NT2/D1 (cell line): ENCODE measurements at regions not wholly inside any gene's neighbourhood (a gene's known extent, or its start where the extent isn't known, plus 50 kb on each side); places are given as distances from the start of the nearest gene placed in this dataset.
"Not testable (repeated sequence)": the region's sequence is repeated elsewhere in the genome, so short reads cannot be mapped to it uniquely, and the experiment has no call there.

ENCODE experiments used
- DNase-seq: peaks from one replicate; pipeline ENCODE4 v3.0.0-alpha.2; 2011; ENCODE audit warnings: low read depth, low spot score
- H3K27me3 ChIP-seq: 2 replicates; pipeline ENCODE4 v1.6.0; 2011; ENCODE audit warnings: mild to moderate bottlenecking; ENCODE audit not compliant: insufficient read length, insufficient read depth
- H3K36me3 ChIP-seq: 2 replicates; pipeline ENCODE4 v1.6.1; 2011; ENCODE audit warnings: mild to moderate bottlenecking, low read length, mixed read lengths; ENCODE audit not compliant: insufficient read depth, insufficient read length
- H3K4me1 ChIP-seq: 2 replicates; pipeline ENCODE4 v1.5.1; 2011; ENCODE audit not compliant: insufficient read depth, insufficient read length
- H3K4me3 ChIP-seq: 2 replicates; pipeline ENCODE4 v1.5.1; 2011; ENCODE audit warnings: low read depth; ENCODE audit not compliant: insufficient read length
- H3K9ac ChIP-seq: 2 replicates; pipeline ENCODE4 v1.6.0; 2011; ENCODE audit warnings: low read depth; ENCODE audit not compliant: insufficient read length
- H3K9me3 ChIP-seq: 2 replicates; pipeline ENCODE4 v1.5.1; 2011; ENCODE audit warnings: mild to moderate bottlenecking, low read length; ENCODE audit not compliant: insufficient read depth
- SUZ12 ChIP-seq: IDR thresholded peaks from 2 replicates; pipeline ENCODE4 v1.6.1; 2011; ENCODE audit not compliant: insufficient read length, insufficient read depth; ENCODE audit errors: extremely low read depth
- YY1 ChIP-seq: IDR thresholded peaks from 2 replicates; pipeline ENCODE4 v1.6.1; 2011; ENCODE audit not compliant: insufficient read length, insufficient read depth
- ZNF274 ChIP-seq: IDR thresholded peaks from 2 replicates; pipeline ENCODE4 v1.6.1; 2011; ENCODE audit warnings: mild to moderate bottlenecking, low read depth, low read length

DNA sequence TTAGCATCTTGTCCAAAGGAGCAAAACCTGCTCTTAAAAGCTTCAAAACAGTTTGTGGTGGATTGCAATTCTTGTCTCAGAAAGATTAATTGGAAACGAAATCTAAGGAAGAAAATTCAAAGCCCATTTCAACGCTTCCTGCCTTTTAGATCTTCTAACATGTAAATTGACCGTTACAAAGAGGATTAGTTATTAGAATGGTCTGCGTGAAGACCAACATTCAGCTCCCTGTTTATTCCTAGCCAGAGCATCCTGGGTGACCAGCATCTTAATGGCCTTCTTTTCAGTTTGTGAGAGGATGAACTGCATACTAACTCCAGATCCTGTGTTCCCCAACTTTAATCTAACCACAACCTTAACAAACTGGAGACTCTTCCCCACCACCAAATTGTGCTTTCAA is 109.9 kb upstream of the SLC1A3 start:
- Histone ChIP-seq H3K9me3 (no peaks in the 10 kb centered on the region), H3K27me3 (no peaks in the 10 kb centered on the region), H3K36me3 (no peaks in the 10 kb centered on the region), H3K4me1 (no peaks in the 10 kb centered on the region), H3K4me3 (no peak overlapping the region), H3K9ac (no peak overlapping the region)
- TF ChIP-seq ZNF274 (no peak), SUZ12 (no peak), YY1 (no peak)
- DNase-seq = no peak

DNA sequence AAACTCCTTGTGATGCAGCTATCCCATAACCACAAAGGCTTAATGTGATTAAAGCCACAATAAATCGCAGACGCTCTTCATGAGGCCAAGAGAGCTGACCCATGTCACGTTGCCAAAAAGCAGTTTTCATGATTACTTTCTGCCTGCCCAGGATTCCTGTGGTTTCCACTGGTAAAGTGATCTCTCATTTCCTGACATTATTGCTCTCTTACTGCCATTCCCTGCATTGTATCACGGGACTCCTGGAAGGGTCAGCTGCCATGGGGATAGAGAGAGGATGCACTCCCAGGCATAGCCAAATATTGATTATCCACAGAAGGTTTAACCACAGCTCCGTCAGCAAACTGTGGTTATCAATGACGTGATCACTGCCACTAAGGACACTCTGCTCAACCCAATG is 103.8 kb upstream of the SLC1A3 start:
- no peak overlapping the region for H3K4me3 ChIP-seq
- H3K9me3 ChIP-seq = no peaks in the 10 kb centered on the region
- no peaks in the 10 kb centered on the region for H3K36me3 ChIP-seq
- H3K4me1 ChIP-seq = no peaks in the 10 kb centered on the region
- TF ChIP-seq SUZ12 (no peak), YY1 (no peak), ZNF274 (no peak)
- H3K27me3 ChIP-seq = no peaks in the 10 kb centered on the region
- H3K9ac ChIP-seq = no peak overlapping the region
- no peak for DNase-seq

DNA sequence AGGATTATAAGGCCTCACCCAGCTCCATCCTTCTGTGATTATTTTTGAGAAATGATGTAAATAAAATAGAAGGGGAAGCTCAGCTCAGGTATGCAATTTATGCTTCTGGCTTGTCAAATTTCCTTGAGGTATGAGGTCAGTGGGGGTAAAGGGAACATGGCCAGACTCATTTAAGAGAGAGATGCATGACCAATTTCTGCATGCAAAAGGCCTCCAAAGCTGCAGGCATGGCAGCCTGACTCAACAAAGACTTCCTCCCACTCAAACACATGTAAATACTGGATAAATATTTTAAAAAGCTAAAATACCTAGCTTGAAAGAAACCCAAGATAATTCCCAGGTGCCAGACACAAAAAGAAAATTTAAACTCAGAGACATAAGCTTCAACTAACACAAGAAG is 101.4 kb upstream of the SLC1A3 start:
- no peaks in the 10 kb centered on the region for H3K36me3 ChIP-seq
- no peaks in the 10 kb centered on the region for H3K9me3 ChIP-seq
- no peaks in the 10 kb centered on the region for H3K27me3 ChIP-seq
- H3K4me1 ChIP-seq = peaks cover 2% of the 10 kb centered on the region
- H3K9ac ChIP-seq = no peak overlapping the region
- DNase-seq = no peak
- TF ChIP-seq ZNF274 = no peak
- TF ChIP-seq YY1 = no peak
- H3K4me3 ChIP-seq = no peak overlapping the region

DNA sequence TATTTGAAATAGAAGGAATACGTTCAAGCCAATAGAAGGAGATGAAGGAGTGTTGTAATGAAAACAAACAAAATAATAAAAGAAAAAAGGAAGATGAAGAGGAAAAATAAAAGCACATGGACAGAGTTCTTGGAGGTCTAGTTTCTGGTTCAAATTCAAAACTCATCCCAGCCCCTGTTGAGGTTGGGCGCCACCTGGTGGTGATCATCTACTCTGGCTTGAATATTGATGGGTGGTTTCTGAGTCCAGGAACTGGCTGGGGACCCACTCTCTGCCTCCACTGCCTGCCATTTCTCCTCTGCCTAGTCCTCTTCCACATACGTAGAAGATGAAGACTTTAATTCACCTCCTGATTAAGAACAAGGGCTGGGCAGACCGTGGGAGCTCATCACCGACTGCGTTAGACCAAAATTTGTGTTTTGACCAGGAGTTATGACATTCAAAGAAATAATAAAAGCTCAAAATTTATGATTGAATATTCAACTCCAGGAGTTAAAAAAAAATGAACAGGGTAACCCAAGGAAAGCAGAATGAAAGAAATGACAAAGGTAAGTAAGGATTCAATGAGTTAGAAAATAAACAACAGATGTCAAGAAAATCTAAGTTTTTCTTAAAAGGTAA is 99.0 kb upstream of the SLC1A3 start:
- Histone ChIP-seq H3K4me3 (no peak overlapping the region), H3K4me1 (peaks cover 2% of the 10 kb centered on the region), H3K27me3 (no peaks in the 10 kb centered on the region), H3K36me3 (no peaks in the 10 kb centered on the region), H3K9me3 (no peaks in the 10 kb centered on the region), H3K9ac (no peak overlapping the region)
- DNase-seq = peak; percentile 39
- no peak for TF ChIP-seq SUZ12
- TF ChIP-seq ZNF274 = no peak
- no peak for TF ChIP-seq YY1

DNA sequence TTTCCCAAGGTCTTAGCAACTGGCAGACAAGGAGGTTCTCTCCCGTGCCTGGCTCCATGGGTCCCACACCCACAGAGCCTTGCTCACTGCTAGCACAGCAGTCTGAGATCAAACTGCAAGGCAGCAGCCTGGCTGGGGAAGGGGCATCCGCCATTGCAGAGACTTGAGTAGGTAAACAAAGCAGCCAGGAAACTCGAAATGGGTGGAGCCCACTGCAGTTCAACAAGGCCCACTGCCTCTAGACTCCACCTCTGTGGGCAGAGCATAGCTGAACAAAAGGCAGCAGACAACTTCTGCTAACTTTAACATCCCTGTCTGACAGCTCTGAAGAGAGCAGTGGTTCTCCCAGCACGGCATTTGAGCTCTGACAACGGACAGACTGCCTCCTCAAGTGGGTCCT is 98.1 kb upstream of the SLC1A3 start:
- H3K36me3 ChIP-seq, H3K9ac ChIP-seq, H3K9me3 ChIP-seq, H3K27me3 ChIP-seq, DNase-seq, H3K4me3 ChIP-seq, H3K4me1 ChIP-seq: not testable (repeated sequence)

DNA sequence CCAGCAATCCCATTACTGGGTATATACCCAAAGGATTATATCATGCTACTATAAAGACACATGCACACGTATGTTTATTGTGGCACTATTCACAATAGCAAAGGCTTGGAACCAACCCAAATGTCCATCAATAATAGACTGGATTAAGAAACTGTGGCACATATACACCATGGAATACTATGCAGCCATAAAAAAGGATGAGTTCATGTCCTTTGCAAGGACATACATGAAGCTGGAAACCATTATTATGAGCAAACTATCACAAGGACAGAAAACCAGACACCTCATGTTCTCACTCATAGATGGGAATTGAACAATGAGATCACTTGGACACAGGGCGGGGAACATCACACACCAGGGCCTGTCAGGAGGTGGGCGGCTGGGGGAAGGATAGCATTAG is 92.8 kb upstream of the SLC1A3 start:
- not testable (repeated sequence) for H3K9me3 ChIP-seq, H3K27me3 ChIP-seq, H3K4me1 ChIP-seq, H3K36me3 ChIP-seq, H3K9ac ChIP-seq, DNase-seq, H3K4me3 ChIP-seq

DNA sequence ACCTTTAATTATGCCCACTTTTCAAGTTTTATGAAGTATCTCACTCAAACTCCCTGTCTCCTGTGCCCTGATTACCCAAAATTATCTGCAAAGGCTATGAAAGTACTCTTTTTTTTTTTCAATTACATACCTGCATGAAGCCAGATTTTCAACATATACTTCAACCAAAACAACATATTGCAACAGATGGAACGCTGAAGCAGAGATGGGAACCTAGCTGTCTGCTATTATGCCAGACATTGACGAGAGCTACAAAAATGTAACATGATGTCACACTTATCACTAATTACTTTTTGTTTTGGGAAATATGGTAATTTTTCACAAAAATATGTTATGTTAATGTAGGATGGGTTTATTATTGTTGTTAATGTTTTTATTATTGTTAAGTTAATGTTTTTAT is 86.5 kb upstream of the SLC1A3 start:
- H3K4me1 ChIP-seq = peaks cover 2% of the 10 kb centered on the region
- no peak overlapping the region for H3K9ac ChIP-seq
- no peak overlapping the region for H3K4me3 ChIP-seq
- no peak for TF ChIP-seq ZNF274
- TF ChIP-seq SUZ12 = no peak
- TF ChIP-seq YY1 = no peak
- no peaks in the 10 kb centered on the region for H3K27me3 ChIP-seq
- H3K9me3 ChIP-seq = no peaks in the 10 kb centered on the region
- DNase-seq = no peak
- no peaks in the 10 kb centered on the region for H3K36me3 ChIP-seq

DNA sequence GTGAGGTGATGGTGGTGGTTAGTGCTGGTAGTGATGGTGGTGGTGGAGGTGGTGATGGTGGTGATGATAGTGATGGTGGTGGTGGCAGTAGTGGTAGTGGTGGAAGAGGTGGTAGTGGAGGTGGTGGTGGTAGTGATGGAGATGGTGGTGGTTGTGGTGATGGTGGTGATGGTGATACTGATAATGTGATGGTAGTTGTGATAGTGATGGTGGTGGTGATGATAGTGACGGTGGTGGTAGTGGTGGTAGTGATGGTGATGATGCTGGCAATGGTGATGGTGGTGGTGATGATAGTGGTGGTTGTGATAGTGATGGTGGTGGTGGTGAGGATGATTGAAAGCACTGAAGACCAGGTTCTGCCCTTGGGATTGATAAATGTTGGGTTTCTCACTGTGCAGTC is 85.2 kb upstream of the SLC1A3 start:
- Histone ChIP-seq H3K9ac (no peak overlapping the region), H3K27me3 (no peaks in the 10 kb centered on the region), H3K36me3 (no peaks in the 10 kb centered on the region), H3K4me3 (no peak overlapping the region), H3K9me3 (no peaks in the 10 kb centered on the region), H3K4me1 (peaks cover 2% of the 10 kb centered on the region)
- DNase-seq = no peak
- TF ChIP-seq SUZ12 (no peak), YY1 (no peak), ZNF274 (no peak)
